HG03103 (cell line): ENCODE measurements at regions not wholly inside any gene's neighbourhood (a gene's known extent, or its start where the extent isn't known, plus 50 kb on each side); places are given as distances from the start of the nearest gene placed in this dataset.

ENCODE experiments used
- ATAC-seq: cut with Tn5 transposase; IDR thresholded peaks from one replicate; pipeline ENCODE4 v1.9.1; 2021; ENCODE audit warnings: low read depth; ENCODE audit not compliant: unreplicated experiment

DNA sequence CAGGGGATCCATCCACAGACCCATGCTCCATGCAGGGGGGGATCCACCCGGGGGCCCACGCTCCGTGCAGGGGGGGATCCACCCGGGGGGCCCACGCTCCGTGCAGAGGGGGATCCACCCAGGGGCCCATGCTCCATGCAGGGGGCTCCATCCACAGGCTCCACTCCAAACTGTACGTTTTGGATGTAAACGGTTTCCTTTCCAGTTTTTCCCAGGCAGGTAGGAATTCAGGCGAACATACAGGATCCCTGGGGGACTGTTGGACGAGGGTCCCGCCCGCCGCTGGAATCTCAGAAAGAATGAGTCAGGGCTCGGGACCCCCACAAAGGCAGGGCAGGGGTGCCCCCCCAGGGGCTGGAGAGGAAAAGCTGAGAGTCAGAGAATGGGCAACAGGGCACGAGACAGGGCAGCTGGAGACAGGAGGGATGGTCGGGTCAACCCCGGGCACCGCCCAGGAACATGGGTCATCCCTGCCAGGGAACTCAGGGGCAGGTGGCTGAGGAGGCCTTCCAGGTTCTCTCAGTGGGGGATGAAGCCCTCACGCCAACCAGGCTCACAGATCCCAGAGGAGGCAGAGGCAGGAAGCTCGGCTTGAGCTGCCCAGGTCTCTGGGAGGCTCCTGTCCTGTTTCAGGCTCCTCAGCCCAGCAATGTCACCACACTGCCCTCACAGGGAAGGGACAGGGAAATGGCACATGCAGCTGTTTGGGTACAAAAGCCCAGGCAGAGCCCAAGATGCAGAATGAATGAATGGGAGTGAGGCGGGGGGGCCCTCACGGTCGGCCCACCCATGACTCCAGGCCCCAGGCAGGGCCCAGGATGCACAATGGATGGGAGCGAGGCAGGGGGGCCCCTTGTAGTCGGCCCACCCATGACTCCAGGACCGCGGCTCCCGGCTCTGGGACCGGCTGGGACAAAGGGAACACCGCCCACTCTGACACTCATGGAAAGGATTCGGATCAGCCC lies 200.2 kb downstream of the BRD1 start:
- no peak for ATAC-seq

GRCh38 chr22:49626361-49627216 lies 201.1 kb downstream of the BRD1 start:
- no peak for ATAC-seq

DNA sequence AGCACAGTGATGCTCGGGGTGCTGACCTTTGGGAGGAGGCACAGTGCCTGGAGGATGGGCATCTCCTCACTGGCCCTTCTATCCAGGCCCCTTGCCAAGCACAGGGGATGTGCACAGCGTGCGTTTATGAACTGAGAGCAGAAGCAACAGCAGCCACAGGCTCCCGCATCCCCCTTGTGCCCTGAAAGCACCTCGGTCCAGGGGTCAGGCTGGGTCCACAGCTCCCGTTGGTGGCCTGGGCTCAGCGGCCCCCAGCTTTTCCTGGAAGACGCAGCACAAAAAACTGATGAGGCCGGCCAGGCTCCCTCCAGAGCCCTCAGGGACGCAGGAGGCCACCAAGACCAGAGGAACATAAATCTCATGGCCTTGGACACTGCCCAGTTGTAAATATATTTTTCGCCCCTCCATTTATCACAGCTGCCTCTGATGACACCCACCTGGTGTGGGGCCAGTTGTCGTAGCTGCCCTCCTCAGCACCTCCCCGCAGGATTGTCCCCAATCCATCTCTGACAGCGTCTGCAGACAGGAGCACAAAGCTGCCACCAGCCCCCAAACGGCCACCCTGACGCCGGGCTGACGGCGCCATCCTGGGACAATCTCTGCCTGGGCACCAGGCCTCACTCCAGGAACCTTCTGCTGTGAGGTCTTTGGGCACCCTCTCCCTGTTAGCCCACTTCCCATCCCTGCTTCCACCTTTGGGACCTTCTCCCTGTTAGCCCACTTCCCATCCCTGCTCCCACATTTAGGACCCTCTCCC lies 203.1 kb downstream of the BRD1 start:
- no peak for ATAC-seq

DNA sequence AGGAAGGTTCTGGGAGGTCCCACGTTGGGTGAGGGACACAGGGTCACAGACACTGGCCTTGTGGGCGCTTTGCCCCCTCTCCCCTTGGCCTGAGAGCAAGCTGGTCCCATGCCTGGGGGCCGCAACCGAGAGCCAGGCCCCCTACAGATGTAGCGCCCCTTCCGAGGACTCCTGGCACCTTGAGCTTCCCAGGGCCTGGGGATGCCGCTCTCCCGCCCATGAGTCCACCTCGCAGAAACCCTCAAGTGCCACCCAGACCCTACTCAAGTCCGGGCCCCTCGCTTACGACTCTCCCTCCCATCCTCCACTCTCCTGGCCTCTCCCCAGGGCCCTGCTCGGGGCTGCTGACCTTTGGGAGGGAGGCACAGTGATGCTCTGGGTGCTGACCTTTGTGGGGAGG lies 204.0 kb downstream of the BRD1 start:
- no peak for ATAC-seq

GRCh38 chr22:49623176-49623575 lies 204.5 kb downstream of the BRD1 start:
- no peak for ATAC-seq

DNA sequence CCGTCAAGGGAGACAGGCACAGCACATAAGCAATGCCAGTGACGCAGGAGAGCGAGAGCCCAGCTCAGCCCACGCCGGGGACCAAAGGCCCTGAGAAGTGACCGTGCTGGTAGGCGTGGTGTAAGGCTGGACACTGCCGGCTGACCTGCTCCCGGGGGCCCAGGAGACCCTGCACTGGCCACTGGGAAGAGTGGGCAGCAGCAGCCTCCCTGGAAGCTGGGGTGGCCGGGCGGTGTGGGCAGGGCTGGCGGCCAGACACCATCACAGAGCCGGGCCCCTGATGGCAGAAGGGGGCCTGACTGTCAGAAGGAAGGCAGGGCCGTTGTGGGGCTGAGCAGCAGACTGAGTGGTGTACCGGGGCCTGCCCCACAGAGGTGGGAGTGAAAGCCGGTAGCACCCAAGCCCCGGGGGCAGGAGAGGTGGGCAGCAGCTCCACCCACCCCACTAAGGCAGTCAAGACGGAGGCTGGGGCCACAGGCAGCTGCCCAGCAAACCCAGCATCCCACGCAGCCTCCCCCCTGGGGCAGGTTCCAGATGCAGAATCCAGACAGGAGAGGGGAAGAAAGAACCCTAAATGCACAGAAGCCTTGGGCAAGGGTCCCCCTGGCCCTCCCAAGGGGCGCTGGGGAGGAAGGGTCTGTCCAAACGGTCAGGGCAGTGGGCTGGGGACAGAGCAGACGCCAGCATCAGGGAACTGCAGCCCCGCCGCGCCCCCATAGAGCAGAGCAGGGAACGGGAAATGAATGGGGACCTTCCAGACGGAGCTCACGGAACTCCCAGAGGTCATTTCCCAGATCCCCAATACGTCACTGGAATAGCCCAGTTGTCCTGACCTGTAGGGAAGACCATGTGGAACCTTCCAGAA lies 205.2 kb downstream of the BRD1 start:
- no peak for ATAC-seq

DNA sequence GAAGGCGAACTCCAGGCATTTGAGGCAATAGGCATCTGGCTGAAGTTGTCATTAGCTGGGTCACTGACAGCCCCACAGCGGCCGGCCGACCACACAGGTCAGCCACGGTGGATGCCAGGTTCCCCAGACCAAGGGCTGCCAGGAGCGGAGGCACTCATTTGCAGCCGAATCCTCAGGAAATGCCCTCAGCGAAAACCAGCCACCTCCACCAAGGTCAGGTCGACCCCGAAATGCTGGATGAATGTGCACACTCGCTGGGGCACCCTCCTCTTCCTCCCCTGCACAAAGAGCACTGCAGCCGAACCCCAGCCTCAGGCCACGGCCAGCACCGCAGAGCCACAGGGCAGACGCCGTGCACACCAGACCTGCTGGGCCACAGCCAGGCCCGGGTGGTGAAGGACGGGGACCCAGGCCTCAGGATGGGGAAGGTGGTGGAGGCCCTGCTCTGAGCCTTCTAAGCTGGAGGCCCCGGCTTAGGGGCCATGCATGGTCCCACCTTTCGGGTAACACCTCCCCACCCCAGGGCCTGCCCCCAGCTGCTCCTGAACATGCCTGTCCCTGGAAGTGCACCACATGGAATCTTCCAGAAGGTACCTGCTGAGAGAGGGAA lies 206.0 kb downstream of the BRD1 start:
- no peak for ATAC-seq

GRCh38 chr22:49620666-49621065 lies 207.0 kb downstream of the BRD1 start:
- no peak for ATAC-seq

- no peak for ATAC-seq
Observed at GRCh38 chr22:49620003-49620556, 207.6 kb downstream of the BRD1 start.

DNA sequence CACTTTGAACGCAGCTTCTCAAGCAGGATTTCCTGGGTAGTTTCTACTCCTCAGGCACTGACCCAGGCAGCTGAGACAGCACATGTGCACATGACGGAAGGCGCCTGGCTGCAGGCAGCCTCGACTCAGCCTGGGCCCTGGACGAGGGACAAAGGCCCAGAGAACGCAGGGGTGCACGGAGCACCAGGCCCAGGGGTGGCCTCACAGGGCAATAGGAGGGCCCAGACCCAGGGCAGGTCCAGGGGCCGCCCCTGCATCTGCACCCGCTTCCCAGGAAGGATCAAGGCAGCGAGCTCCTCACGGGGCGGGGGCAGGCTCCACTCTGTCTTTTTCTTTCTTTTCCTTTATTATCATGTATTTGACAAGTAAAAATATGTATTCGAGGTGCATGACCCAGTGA lies 208.4 kb downstream of the BRD1 start:
- no peak for ATAC-seq

DNA sequence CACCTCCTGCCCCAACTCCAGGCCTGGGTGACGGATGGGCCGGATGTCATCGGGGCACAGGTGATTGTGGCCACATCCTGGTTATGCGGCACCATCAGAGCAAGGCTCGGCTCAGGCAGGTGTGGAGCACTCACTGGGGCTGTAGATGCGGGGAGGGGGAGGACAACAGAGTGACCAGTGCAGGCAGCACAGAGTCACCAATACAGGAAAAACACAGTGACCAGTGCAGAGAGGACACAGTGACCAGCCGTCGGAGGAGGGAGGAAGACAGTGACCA lies 209.1 kb downstream of the BRD1 start:
- no peak for ATAC-seq

DNA sequence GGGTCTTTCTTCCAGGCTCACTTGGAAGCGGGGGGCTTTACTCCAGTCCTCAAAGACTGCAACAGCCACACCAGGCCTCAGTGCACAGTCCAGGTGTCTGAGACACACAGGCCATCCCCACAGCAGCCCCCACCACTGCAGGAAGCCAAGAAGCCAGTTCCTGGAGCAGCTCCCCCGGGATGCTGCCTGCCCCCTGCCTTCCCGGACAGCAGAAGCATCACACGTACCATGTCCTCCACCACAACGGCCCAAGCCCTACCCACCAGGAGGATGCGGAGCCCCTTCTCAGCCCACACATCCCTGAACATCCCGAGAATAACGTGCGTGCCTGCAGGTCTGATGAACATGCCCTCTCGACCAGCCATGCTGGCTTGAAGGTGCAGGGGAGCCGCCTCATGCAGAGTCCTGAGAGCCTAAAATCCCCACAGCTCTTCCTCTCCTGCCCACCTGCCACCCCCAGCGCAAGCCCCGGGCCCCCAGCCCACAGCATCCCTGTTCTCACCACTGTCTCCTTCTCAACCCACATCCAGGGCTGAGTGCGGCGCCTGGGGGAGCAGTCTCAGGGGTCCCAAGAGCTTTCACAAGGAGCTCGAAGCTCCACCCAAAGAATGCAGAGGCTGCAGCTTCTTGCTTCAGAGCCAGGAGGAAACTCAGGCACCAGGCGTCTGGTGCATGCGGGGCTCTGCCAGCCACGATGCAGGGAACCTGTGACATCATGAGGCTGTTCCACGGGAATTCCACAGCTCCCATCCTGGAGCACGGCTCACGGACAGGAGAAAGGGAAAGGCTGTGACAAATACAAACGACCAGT lies 209.6 kb downstream of the BRD1 start:
- no peak for ATAC-seq

- ATAC-seq: no peak
Observed at GRCh38 chr22:49617264-49617663, 210.4 kb downstream of the BRD1 start.

DNA sequence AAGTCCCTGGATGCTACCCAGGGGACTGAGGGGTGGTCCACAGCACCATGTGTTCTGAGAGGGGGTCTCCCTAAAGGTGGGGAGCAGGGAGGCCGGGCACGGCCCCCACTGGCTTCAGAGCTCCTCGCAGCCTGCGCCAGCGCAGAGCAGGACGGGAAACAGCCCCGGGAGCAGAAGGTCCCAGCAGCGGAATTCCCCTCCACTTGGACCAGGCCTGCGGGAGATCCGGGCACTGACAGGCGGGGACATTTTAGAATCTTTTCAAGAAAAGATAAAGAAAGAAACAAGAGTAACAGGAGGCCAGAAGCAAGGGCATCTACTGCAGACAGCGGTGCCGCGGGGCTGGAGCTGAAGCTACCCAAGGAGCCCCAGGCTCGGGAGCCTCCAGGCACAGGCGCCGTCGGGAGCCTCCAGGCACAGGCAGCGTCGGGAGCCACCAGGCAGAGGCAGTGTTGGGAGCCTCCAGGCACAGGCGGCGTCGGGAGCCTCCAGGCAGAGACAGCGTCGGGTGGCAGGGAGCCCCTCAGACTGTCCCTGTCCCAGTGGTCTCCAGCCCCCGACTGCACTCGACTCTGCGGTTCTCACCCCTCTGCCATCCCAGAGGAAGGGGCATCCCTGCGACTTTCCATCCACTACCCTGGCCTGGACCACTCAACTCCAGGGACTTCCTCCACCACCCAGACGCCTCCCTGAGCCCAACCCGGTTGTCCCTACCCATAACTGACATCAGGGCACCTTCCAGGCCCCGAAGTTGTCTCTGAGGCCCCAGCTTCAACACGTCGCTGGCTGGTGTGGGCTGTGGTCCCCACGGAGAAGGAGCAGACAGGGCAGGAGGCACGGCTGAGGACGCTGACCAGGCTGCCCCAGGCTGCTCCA lies 211.1 kb downstream of the BRD1 start:
- ATAC-seq: no peak

- ATAC-seq: no peak
Observed at GRCh38 chr22:49614966-49615965, 212.4 kb downstream of the BRD1 start.

- ATAC-seq: no peak
Observed at GRCh38 chr22:49613511-49614270, 214.0 kb downstream of the BRD1 start.
